Stomach (tissue), 8 donors: ENCODE measurements at regions not wholly inside any gene's neighbourhood (a gene's known extent, or its start where the extent isn't known, plus 50 kb on each side); places are given as distances from the start of the nearest gene placed in this dataset.

Experiments used
- DNase-seq, 2 donors: peaks; one replicate each; pipeline versions ENCODE4 v3.0.0 to v3.0.0-alpha.2; 2013 to 2019
- H3K27ac ChIP-seq, 5 donors: fragments of 200-600 bp in 4 of 5; sonication (generic) in 4 of 5; one replicate each; pipeline ENCODE4 v1.5.1; 2013 to 2019; ENCODE audit warnings: mild to moderate bottlenecking in 1 of 5, moderate library complexity in 1 of 5
- H3K27me3 ChIP-seq, 3 donors: fragments of 200-600 bp; sonication (generic); one replicate each; pipeline ENCODE4 v1.5.1; 2017 to 2019; ENCODE audit warnings: mixed run types in 1 of 3
- H3K36me3 ChIP-seq, 4 donors: fragments of 200-600 bp; sonication (generic); 1 replicate in 3 of 4; 2 replicates in 1 of 4; pipeline ENCODE4 v1.5.1; 2016 to 2019
- H3K4me1 ChIP-seq, 4 donors: fragments of 200-600 bp; sonication (generic); one replicate each; pipeline ENCODE4 v1.5.1; 2016 to 2019
- H3K4me3 ChIP-seq, 4 donors: fragments of 200-600 bp; sonication (generic) in 3 of 4; one replicate each; pipeline ENCODE4 v1.5.1; 2016 to 2019; ENCODE audit warnings: mild to moderate bottlenecking in 1 of 4
- H3K9me3 ChIP-seq, 4 donors: fragments of 200-600 bp; sonication (generic); one replicate each; pipeline ENCODE4 v1.5.1; 2016 to 2019
- EP300 ChIP-seq: sonication (generic); formaldehyde crosslinking; IDR thresholded peaks from one replicate; pipeline ENCODE4 v1.6.1; 2017; ENCODE audit warnings: antibody characterized with exemption
- POLR2A ChIP-seq, 4 donors: fragments of 450-650 bp; IDR thresholded peaks; one replicate each; pipeline ENCODE4 v1.6.1; 2016; ENCODE audit warnings: antibody characterized with exemption in 4 of 4, control low read depth in 2 of 4, mild to moderate bottlenecking in 1 of 4, moderate library complexity in 1 of 4
- POLR2AphosphoS5 ChIP-seq, 3 donors: sonication (generic); formaldehyde crosslinking; IDR thresholded peaks; one replicate each; pipeline ENCODE4 v1.6.1; 2016; ENCODE audit warnings: antibody characterized with exemption in 3 of 3
- WGBS, 5 donors: extraction: QIAGEN DNeasy Blood & Tissue Kit in 3 of 5; methylation state at CpG; one replicate each; pipeline versions ENCODE4 v1.1.5 to v1.1.7; 2013 to 2018; 5-methylcytosine and 5-hydroxymethylcytosine counted together
- intact Hi-C: fragments of 100-400 bp; cut with DNase I; formaldehyde crosslinking; loops from one replicate; pipeline ENCODE4 v1.15.1; 2023; ENCODE audit warnings: low total_unique reads
- TF ChIP-seq, protein P1 (sequence below), 7 experiments: fragments of 450-650 bp in 4 of 7; fragments of 200-600 bp in 3 of 7; sonication (generic) in 3 of 7; IDR thresholded peaks; one replicate each; pipeline ENCODE4 v1.5.1; 2016 to 2019; ENCODE audit warnings: antibody characterized with exemption in 7 of 7, control low read depth in 2 of 7, mild to moderate bottlenecking in 1 of 7
- donor health status: healthy with polysubstance abuse.
- donor health status: Bipolar disorder and iron deficiency.
- donor health status: healthy.

- peaks cover 0 to 31% (median 8%) of the 10 kb centered on the region in 4 donors for H3K4me1 ChIP-seq
- intact Hi-C loops: no loop called here
- 76 to 84% (median 82%) methylated on average over 1 of the region's 1 CpG for WGBS, 5 donors
- no peak overlapping the region for H3K4me3 ChIP-seq
- H3K9me3 ChIP-seq: no peaks in the 10 kb centered on the region
- no peak for DNase-seq
- H3K27me3 ChIP-seq: no peaks in the 10 kb centered on the region
- H3K36me3 ChIP-seq: no peaks in the 10 kb centered on the region
- no peak overlapping the region for H3K27ac ChIP-seq
- no peak for TF ChIP-seq POLR2AphosphoS5 (IDR thresholded peaks at IDR 0.05)
- TF ChIP-seq EP300: no peak
- no peak for TF ChIP-seq POLR2A (IDR thresholded peaks at IDR 0.05)
- TF ChIP-seq, protein P1, sequence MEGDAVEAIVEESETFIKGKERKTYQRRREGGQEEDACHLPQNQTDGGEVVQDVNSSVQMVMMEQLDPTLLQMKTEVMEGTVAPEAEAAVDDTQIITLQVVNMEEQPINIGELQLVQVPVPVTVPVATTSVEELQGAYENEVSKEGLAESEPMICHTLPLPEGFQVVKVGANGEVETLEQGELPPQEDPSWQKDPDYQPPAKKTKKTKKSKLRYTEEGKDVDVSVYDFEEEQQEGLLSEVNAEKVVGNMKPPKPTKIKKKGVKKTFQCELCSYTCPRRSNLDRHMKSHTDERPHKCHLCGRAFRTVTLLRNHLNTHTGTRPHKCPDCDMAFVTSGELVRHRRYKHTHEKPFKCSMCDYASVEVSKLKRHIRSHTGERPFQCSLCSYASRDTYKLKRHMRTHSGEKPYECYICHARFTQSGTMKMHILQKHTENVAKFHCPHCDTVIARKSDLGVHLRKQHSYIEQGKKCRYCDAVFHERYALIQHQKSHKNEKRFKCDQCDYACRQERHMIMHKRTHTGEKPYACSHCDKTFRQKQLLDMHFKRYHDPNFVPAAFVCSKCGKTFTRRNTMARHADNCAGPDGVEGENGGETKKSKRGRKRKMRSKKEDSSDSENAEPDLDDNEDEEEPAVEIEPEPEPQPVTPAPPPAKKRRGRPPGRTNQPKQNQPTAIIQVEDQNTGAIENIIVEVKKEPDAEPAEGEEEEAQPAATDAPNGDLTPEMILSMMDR (IDR thresholded peaks at IDR 0.05): no peak
Observed at GRCh38 chr7:116429986-116430619, 69.4 kb upstream of the CAV2 start.

DNA sequence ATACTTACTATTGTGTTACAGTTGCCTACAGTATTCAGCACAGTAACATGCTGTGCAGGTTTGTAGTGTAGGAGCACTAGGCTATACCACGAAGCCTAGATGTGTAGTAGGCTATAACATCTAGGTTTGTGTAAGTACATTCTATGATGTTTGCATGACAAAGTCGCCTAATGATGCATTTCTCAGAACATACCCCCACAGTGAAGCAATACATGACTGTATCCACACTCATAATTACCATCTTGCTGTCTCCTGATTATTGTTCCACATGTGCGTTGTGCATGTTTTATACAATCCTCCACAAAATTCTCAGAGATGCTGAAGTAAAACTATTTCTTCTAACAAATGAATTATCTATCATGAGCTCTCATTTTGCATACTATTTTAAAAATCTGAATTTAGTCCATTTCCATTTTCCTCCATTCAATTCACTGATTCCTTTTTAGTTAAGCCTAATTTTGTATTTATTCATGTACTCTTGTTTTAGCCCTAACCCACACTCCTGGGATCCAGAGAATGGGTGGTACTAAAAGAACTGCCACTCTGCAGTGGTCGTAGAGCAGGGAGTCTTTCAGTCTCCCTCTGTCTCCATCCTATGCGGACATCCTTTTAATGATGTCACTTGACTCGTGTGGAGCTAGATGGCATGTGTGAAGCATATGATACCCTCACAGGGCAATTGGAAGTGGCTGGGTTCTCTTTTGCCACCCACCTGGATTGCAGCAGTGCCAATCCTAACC lies 67.6 kb upstream of the CAV2 start:
- Histone ChIP-seq H3K27ac (no peak overlapping the region), H3K9me3 (no peaks in the 10 kb centered on the region), H3K27me3 (no peaks in the 10 kb centered on the region), H3K4me3 (no peak overlapping the region), H3K4me1 (peaks cover 0 to 18% (median 3%) of the 10 kb centered on the region in 4 donors), H3K36me3 (no peaks in the 10 kb centered on the region)
- WGBS, 5 donors: 89 to 94% (median 94%) methylated on average over 6 of the region's 6 CpGs
- TF ChIP-seq, protein P1 (IDR thresholded peaks at IDR 0.05): no peak
- TF ChIP-seq POLR2AphosphoS5 (IDR thresholded peaks at IDR 0.05) (no peak), POLR2A (IDR thresholded peaks at IDR 0.05) (no peak), EP300 (no peak)
- intact Hi-C loops: no loop called here
- no peak for DNase-seq

- Histone ChIP-seq H3K27ac (no peak overlapping the region), H3K36me3 (no peaks in the 10 kb centered on the region), H3K27me3 (no peaks in the 10 kb centered on the region), H3K4me3 (no peak overlapping the region), H3K4me1 (peaks cover 0 to 13% (median 2%) of the 10 kb centered on the region in 4 donors), H3K9me3 (no peaks in the 10 kb centered on the region)
- intact Hi-C loops: no loop called here
- WGBS, 5 donors: 79 to 87% (median 87%) methylated on average over 2 of the region's 2 CpGs
- TF ChIP-seq POLR2A (IDR thresholded peaks at IDR 0.05): no peak
- DNase-seq: no peak
Observed at GRCh38 chr7:116432527-116432916, 67.0 kb upstream of the CAV2 start.

DNA sequence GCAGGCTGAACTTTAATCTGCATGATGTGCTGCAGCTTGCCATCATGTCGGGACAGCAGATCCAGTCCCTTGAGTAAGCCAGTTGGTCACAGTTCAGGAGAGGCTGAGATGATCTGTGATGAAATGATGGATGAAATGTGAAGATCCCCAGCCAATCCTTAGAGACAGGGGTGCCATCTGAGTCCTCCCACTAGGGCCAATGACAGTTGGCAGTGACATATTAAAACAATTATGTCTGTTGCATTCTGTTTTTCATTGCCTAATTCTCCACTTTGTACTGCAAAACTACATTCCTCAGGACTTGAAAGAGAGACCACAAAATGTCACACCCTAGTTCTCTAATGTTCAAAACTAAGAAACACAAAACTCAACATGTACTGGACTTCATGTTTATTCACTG lies 66.3 kb upstream of the CAV2 start:
- Histone ChIP-seq H3K27me3 (no peaks in the 10 kb centered on the region), H3K36me3 (no peaks in the 10 kb centered on the region), H3K9me3 (no peaks in the 10 kb centered on the region), H3K4me3 (no peak overlapping the region), H3K27ac (no peak overlapping the region), H3K4me1 (peaks cover 0 to 12% (median 2%) of the 10 kb centered on the region in 4 donors)
- intact Hi-C loops: no loop called here
- no peak for DNase-seq
- TF ChIP-seq, protein P1 (IDR thresholded peaks at IDR 0.05): no peak
- TF ChIP-seq POLR2AphosphoS5 (IDR thresholded peaks at IDR 0.05): no peak
- TF ChIP-seq POLR2A (IDR thresholded peaks at IDR 0.05): no peak
- no peak for TF ChIP-seq EP300
- WGBS, 5 donors: 71 to 100% (median 87%) methylated on average over 1 of the region's 1 CpG
